ENCODE measurements at regions not wholly inside any gene's neighbourhood (a gene's known extent, or its start where the extent isn't known, plus 50 kb on each side); places are given as distances from the start of the nearest gene placed in this dataset.
A peak's percentile ranks its signal among the peaks of the same experiment; 100 is the strongest.
"Not testable (repeated sequence)": the region's sequence is repeated elsewhere in the genome, so short reads cannot be mapped to it uniquely, and the experiment has no call there.

DNA sequence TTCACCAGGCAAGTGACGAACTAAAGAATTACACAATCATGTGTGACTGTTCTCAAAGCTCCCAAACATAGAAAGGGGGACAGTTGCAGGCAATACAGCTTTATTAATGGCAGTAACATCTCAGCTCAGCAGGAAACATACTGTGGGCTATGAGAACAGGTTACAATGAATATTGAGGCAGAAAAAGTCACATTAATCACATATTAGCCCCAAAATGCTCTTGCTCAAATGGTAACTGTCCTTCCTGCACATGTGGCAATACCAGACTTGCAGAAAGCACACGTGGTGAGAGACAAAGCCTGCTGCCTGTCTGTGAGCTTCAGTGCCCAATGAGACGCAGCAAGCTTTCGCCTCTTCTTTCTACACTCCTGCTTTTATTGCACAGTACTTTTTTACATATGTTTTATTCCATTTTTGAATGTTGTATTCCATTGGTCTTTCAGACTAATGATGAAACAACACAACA, 104.9 kb upstream of the ACBD5 start:
- no peak for DNase-seq (ENCODE audit: low read depth, low spot score)

DNA sequence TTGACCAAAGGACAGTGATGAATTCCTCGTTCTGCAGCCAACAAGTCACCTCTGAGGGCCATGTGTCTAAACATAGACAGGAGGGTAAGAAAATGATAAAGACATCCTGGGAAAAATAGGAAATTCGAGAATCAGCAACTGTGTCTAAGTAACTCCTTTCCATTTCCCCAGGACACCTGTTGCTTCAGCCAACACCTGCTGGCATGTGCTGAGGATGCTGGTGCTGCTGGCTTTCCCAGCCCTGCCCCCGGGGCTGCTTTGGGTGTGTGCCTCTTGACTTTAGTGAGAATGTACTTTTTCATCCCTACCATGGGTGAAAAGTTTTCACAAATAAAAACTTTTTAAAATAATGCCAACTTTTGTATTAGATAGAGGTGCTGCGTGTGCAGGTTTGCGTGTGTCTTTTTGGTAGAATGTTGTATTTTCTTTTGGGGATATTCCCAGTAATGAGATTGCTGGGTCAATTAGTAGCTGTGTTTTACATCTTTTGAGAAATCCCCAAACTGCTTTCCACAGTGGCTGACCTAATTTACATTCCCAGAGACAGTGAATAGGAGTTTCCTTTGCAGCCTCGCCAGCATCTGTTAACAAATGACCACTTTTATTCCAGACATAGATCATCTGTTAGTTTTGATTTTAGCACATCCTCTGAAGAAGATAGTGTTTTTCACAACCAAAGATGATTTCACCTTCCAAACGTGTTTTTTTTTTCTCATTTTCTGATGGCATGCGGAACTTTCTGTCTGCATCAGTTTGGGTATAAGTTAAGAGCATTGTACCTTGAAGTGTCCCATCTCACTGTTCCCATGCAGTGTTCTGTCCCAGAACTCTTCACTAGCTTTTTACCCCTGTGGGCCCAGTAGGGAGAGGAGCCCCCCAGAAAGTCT, 104.2 kb upstream of the ACBD5 start:
- DNase-seq (ENCODE audit: low read depth, low spot score): no peak

DNA sequence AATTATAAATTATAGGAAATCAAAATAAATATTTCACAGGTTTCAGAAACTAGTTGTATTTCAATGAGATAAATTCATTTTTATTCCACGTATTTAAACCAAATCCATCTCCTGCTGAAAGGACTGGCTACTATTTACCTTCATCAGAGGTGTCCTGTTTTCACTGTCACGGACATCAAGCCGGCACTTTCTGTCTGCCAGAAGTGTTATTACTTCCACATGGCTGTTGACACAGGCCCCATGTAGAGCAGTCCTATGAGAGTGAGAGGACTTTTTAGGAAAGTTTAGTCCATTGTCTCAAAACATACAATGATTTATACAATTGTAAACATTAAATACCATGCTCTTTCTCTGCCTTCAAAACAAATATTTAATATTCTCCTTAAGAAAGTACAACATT, 100.4 kb upstream of the ACBD5 start:
- DNase-seq (ENCODE audit: low read depth, low spot score): no peak

DNA sequence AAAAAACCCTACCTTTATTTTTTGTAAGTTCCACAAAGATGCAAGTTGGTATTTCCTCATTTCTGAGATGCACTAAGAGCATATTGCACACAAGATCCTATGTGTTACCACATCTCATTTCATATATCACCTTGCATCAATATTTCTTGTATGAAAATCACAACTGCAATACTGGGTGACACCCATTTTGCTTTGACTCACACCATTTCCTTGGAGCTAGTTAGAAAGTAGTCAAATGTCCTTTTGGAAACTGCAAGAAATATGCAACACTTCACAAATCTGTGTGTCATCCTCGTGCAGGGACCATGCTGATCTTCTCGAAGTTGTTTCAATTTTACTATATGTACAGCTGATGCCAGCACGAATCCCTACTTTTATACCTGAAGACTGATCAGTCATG, 94.6 kb upstream of the ACBD5 start:
- not testable (repeated sequence) for DNase-seq (ENCODE audit: low read depth, low spot score)

DNA sequence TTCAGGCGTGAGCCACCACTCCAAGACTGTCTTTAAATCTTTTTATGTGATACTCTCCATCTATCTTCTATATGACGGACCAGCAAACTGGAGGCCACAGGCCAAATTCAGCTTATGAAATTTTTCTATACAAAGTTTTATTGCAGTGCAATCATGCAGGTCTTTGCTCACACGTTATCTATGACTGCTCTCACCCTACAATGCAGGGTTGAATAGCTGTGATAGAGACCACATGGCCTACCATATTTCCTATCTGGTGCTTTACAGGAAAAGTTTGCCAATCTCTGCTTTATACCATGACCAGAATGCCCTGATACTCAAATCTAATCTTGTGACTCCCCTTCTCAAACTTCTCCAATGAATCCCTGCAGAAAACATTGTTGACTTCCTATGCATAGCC, 89.5 kb upstream of the ACBD5 start:
- no peak for DNase-seq (ENCODE audit: low read depth, low spot score)

DNA sequence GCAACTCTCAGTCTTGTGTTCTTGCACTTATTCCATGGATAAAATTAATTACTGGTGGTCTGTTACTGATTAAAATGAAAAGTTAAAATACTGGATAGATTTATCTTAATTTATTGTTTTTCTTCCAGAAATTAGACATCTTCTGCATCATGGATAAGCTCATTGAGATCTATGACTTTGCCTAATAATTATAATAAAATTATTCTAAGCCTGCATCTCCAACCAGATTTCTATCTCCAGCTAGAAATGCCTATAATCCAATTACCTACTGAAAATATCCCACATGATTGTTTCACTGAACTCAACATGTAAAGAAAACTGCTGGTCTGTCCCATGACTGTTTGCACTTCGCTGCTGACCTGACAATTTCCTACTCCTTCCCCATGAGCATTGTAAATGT, 88.3 kb upstream of the ACBD5 start:
- no peak for DNase-seq (ENCODE audit: low read depth, low spot score)

DNA sequence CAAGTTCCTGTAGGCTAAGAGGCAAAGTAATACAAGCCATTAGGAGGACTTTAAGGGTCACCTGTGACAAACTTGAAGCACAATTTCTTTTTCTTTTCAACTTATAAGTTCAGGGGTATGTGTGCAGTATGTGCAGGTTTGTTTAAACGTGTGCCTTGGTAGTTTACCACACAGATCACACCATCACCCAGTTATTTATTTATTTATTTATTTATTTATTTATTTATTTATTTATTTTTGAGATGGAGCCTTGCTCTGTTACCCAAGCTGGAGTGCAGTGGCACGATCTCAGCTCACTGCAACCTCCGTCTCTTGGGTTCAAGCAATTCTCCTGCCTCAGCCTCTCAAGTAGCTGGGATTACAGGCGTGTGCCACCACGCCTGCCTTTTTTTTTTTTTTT, 86.2 kb upstream of the ACBD5 start:
- DNase-seq (ENCODE audit: low read depth, low spot score): not testable (repeated sequence)

DNA sequence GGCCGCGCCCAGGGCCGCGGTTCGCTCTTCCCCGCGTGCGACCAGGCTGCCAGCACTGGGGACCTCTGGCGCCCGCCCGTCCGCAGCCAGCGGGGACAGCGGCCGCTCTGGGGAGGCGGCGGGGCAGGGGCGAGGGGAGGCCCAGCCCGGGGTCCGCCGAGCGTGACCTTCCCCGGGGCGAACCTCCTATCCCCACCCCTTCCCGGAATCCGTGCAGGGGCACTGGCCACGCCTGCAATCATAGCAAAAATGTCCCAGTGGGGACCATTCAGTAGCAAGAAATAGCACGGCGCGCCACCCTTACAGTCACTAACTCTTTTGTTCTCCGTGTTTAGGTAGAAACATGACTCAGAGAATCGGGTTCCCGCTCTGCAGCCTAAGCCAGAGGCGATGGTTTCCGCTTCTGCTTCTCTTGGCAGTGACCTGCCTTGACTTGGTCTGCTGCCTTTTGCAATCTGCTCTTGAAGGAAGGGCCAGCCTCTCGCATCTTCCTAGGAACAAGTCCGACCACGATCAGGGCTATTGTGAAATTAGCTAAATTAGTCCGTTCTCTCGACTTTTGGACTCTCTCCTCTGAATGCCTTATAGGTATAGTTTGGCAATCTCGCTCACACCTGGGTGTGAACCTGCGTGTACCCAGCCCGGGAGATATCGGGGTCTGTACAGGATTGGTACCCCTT, 79.3 kb upstream of the ACBD5 start:
- peak; percentile 74 for DNase-seq (ENCODE audit: low read depth, low spot score)

DNA sequence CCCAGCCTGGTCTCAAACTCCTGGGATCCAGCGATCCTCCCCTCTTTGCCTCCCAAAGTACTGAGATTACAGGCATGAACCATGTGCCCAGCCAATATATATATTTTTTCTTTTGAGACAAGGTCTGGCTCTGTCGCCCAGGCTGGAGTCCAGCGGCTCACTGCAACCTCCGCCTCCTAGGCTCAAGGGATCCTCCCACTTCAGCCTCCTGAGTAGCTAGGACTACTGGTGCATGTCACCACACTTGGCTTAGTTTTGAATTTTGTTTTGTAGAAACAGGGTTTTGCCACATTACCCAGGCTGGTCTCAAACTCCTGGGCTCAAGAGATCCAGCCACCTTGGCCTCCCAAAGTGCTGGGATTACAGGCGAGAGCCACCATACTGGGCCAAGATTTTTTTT, 78.5 kb upstream of the ACBD5 start:
- DNase-seq (ENCODE audit: low read depth, low spot score): not testable (repeated sequence)

DNA sequence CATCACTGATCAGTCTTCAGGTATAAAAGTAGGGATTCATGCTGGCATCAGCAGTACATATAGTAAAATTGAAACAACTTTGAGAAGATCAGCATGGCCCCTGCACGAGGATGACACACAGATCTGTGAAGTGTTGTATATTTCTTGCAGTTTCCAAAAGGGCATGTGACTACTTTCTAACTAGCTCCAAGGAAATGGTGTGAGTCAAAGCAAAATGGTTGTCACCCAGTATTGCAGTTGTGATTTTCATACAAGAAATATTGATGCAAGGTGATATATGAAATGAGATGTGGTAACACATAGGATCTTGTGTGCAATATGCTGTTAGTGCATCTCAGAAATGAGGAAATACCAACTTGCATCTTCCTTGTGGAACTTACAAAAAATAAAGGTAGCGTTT, 74.5 kb upstream of the ACBD5 start:
- DNase-seq (ENCODE audit: low read depth, low spot score): not testable (repeated sequence)

DNA sequence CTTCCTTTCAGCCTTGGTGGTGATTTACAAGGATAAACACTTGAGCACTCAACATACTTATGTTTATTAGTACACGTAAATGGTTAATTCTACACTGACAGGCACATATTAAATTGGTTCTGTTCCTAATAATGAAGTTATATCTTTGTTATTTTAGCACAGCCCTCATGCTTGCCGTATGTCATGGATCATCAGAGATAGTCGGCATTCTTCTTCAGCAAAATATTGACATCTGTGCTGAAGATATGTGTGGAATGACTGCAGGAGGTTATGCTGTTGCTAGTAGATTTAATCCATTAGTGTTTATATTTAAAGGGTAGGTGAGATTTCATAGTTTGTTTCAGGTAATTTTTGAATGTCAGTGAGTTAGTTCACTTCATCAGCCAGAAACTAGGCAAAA, 73.0 kb upstream of the ACBD5 start:
- DNase-seq (ENCODE audit: low read depth, low spot score): not testable (repeated sequence)

DNA sequence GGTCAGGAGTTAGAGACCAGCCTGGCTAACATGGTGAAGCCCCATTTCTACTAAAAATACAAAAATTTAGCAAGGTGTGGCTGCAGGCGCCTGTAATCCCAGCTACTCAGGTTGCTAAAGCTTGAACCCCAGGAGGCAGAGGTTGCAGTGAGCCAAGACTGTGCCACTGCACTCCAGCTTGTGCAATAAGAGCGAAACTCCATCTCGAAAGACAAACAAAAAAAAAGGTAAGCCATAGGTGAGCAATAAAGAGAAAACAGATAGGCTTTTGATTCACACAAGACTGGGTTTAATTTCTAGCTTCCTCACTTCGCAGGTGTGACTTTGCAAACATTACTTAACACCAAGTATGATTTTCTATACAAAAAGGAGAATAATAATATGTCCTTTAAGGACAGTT, 72.3 kb upstream of the ACBD5 start:
- no peak for DNase-seq (ENCODE audit: low read depth, low spot score)

DNA sequence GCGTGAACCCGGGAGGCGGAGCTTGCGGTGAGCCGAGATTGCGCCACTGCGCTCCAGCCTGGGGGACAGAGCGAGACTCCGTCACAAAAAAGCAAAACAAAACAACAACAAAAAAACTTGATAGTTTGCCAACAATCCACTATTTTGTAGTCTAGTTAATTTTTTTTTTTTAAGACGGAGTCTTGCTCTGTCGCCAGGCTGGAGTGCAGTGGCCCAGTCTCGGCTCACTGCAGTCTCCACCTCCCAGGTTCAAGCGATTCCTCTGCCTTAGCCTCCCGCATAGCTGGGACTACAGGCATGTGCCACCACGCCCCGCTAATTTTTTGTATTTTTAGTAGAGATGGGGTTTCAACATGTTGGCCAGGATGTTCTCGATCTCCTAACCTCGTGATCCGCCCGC, 71.2 kb upstream of the ACBD5 start:
- DNase-seq (ENCODE audit: low read depth, low spot score): not testable (repeated sequence)

DNA sequence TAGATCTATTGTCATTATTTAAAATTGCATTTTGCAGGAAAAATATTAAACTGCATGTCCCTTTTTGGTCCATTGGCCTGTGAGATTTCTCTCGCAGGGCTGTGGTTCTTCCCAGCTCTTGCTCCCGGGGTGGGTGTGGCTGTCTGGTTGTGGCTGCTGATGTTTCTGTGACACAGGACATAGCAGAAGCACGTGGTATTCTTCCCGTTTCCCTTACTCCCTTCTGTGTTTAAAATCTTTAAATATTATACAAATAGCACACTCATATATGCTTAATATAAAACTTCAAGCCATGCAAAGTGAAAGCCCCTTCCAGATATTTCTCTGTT, 57.9 kb upstream of the ACBD5 start:
- not testable (repeated sequence) for DNase-seq (ENCODE audit: low read depth, low spot score)

DNA sequence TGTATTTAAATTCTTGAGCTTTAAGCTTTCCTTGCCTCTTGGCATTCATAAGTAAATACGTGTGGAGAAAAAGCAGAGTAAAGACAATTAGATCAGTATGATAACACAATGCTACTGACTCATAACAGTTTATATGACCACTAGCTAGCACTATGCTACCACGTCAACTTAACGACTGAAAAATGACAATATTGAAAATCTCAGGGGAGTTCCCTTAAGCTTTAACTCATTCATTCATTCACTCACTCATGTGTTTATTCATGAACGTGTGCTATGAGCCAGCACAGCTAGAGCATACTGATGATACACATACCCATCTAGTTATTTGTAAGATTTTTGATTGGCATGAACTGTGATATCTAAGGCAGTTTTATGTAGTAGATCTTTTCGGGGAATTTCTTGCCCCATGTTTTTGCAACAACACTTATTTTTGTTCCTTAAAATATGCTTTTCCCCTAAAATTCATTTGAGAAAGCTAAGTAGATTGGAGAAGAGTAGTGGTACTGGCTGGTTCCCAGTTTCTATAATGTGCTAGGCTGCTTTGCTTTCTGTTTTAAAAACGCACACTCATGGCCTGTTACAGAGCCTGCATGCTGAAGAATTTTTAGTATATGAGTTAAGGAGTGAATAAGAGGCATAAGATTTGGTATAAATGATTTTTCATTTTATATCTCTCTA, 57.4 kb upstream of the ACBD5 start:
- DNase-seq (ENCODE audit: low read depth, low spot score): no peak

DNA sequence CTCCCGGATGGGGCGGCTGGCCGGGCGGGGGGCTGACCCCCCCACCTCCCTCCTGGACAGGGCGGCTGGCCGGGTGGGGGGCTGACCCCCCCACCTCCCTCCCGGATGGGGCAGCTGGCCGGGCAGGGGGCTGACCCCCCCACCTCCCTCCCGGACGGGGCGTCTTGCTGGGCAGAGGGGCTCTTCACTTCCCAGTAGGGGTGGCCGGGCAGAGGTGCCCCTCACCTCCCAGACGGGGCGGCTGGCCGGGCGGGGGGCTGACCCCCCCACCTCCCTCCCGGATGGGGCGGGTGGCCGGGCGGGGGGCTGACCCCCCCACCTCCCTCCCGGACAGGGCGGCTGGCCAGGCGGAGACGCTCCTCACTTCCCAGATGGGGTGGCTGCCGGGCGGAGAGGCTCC, 55.7 kb upstream of the ACBD5 start:
- not testable (repeated sequence) for DNase-seq (ENCODE audit: low read depth, low spot score)

DNA sequence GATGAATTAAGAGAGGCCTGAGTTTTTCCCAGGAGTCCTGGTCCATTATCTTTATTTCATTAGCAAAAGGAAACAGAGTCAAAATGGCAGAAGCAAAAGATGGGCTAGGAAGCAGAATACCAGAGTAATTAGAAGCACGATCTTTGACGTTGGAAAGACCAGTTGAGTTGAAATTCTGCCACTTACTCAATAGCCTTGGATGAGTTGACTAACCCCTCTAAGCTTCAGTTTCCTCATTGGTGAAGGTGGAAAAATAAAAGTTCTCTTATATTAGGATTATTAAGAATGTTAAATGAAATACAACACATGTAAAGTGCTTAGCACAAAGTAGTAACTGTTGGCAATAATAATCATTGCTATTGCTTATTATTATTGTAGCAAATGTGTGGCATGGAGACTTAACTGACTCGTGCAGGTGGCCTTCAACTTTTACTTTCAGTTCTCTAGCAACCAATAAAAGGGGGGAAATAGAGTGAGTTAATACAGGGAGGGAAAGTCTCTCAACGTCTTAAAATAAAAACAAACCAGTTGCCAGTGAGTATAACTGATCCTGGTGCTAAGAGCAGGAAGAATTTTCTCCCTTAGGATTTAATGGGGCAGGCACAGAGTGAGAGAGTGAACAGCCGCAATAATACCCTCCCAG, 50.8 kb upstream of the ACBD5 start:
- not testable (repeated sequence) for DNase-seq (ENCODE audit: low read depth, low spot score)
